A549 (cell line): ENCODE measurements at regions not wholly inside any gene's neighbourhood (a gene's known extent, or its start where the extent isn't known, plus 50 kb on each side); places are given as distances from the start of the nearest gene placed in this dataset.

ENCODE experiments used
- CTCF ChIP-seq: fragments of >200 bp; sonication (Bioruptor Twin); formaldehyde crosslinking; IDR thresholded peaks from 3 replicates; pipeline ENCODE4 v1.5.1; 2016
- TF ChIP-seq, protein P1 (sequence below): IDR thresholded peaks from 2 replicates; pipeline ENCODE4 v1.6.1; 2012; ENCODE audit warnings: low read depth, borderline replicate concordance

DNA sequence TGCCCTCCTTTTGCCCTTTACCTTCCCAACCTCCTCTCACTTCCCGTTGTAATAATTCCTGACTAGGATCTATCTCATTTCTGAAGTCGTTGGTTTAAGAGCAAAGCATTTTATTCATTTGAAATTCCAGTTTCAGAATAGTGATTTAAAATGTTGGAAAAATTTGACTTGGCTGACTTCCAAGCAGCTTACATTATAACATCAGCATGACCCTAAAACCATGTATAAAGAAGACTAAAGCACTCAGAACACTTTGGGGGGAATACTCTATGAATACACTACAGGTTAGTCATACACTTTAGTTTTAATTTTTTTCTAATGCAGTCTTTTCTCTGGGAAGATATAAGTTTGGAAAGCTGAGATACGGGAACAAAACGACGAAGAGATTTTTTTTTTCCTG lies 161.1 kb downstream of the BTG1 start:
- TF ChIP-seq, protein P1, sequence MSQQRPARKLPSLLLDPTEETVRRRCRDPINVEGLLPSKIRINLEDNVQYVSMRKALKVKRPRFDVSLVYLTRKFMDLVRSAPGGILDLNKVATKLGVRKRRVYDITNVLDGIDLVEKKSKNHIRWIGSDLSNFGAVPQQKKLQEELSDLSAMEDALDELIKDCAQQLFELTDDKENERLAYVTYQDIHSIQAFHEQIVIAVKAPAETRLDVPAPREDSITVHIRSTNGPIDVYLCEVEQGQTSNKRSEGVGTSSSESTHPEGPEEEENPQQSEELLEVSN, result no peak
- no peak for TF ChIP-seq CTCF
